Endothelial cell of umbilical vein (primary cell): ENCODE measurements at regions not wholly inside any gene's neighbourhood (a gene's known extent, or its start where the extent isn't known, plus 50 kb on each side); places are given as distances from the start of the nearest gene placed in this dataset.

Source experiments
- EZH2 ChIP-seq: IDR thresholded peaks from 2 replicates; pipeline ENCODE4 v1.6.1; 2012; ENCODE audit warnings: borderline replicate concordance, low read depth, mild to moderate bottlenecking, moderate library complexity, low read length, inconsistent platforms; ENCODE audit not compliant: severe bottlenecking
- FOS ChIP-seq: IDR thresholded peaks from 2 replicates; pipeline ENCODE4 v1.6.1; 2011; ENCODE audit warnings: mild to moderate bottlenecking, low read length, moderate library complexity, borderline replicate concordance; ENCODE audit not compliant: insufficient read depth
- GATA2 ChIP-seq: IDR thresholded peaks from 2 replicates; pipeline ENCODE4 v1.7.0; 2011; ENCODE audit warnings: low read depth, mild to moderate bottlenecking, moderate library complexity, mixed read lengths, low read length; ENCODE audit not compliant: insufficient read length, insufficient read depth
- JUN ChIP-seq: IDR thresholded peaks from 2 replicates; pipeline ENCODE4 v1.6.1; 2011; ENCODE audit warnings: borderline replicate concordance, low read depth; ENCODE audit not compliant: insufficient read length, insufficient read depth
- MYC ChIP-seq: IDR thresholded peaks from one replicate; pipeline ENCODE4 v1.6.1; 2011; ENCODE audit warnings: mild to moderate bottlenecking, low read depth, low read length
- POLR2A ChIP-seq: IDR thresholded peaks from 2 replicates; pipeline ENCODE4 v1.6.1; 2012; ENCODE audit warnings: low read depth, mild to moderate bottlenecking, control low read depth, low read length
- POLR2AphosphoS5 ChIP-seq: IDR thresholded peaks from 2 replicates; pipeline ENCODE4 v1.6.1; 2012; ENCODE audit warnings: low read depth, mild to moderate bottlenecking, control low read depth, low read length, moderate library complexity; ENCODE audit not compliant: insufficient read depth
- TF ChIP-seq, protein P1 (sequence below), 2 donors: IDR thresholded peaks; 1 replicate in 1 of 2; 2 replicates in 1 of 2; pipeline ENCODE4 v1.5.1; 2011; ENCODE audit warnings: low read length in 2 of 2, mild to moderate bottlenecking in 2 of 2, moderate library complexity in 2 of 2, control low read depth in 1 of 2, inconsistent platforms in 1 of 2, low read depth in 1 of 2; ENCODE audit not compliant: insufficient read depth in 1 of 2; ENCODE audit errors: extremely low read depth in 1 of 2
- TF ChIP-seq, protein P2 (sequence below): IDR thresholded peaks from 2 replicates; pipeline ENCODE4 v1.6.1; 2011; ENCODE audit not compliant: insufficient read depth, insufficient read length

DNA sequence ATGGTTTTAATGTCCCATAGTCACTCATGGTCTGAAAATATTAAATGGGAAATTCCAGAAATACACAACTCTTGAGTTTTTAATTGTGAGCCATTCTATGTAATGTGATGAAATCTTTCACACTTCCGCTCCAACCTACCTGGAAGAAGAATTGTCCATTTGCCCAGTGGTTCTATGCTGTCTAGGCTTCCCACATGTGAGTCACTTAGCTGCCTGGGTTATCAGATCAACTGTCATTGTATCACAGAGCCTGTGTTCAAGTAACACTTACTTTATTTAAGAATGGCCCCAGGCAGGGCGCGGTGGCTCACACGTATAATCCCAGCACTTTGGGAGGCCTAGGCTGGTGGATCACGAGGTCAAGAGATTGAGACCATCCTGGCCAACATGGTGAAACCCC, 1450.5 kb downstream of the EFNB2 start:
- TF ChIP-seq, protein P1, sequence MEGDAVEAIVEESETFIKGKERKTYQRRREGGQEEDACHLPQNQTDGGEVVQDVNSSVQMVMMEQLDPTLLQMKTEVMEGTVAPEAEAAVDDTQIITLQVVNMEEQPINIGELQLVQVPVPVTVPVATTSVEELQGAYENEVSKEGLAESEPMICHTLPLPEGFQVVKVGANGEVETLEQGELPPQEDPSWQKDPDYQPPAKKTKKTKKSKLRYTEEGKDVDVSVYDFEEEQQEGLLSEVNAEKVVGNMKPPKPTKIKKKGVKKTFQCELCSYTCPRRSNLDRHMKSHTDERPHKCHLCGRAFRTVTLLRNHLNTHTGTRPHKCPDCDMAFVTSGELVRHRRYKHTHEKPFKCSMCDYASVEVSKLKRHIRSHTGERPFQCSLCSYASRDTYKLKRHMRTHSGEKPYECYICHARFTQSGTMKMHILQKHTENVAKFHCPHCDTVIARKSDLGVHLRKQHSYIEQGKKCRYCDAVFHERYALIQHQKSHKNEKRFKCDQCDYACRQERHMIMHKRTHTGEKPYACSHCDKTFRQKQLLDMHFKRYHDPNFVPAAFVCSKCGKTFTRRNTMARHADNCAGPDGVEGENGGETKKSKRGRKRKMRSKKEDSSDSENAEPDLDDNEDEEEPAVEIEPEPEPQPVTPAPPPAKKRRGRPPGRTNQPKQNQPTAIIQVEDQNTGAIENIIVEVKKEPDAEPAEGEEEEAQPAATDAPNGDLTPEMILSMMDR (IDR thresholded peaks at IDR 0.05; ENCODE audit: extremely low read depth in 1 of 2, insufficient read depth in 1 of 2, low read depth in 1 of 2, low read length in 2 of 2) = no peak
- TF ChIP-seq FOS (no peak), POLR2A (no peak), EZH2 (no peak), POLR2AphosphoS5 (no peak), MYC (no peak), JUN (no peak), GATA2 (no peak)
- TF ChIP-seq, protein P2, sequence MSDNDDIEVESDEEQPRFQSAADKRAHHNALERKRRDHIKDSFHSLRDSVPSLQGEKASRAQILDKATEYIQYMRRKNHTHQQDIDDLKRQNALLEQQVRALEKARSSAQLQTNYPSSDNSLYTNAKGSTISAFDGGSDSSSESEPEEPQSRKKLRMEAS = no peak
